Inferior parietal cortex (tissue), 1 donor: ENCODE measurements at regions not wholly inside any gene's neighbourhood (a gene's known extent, or its start where the extent isn't known, plus 50 kb on each side); places are given as distances from the start of the nearest gene placed in this dataset.

Experiments used
- DNase-seq: peaks from one replicate; pipeline ENCODE4 v3.0.0-alpha.2; 2016; ENCODE audit errors: extremely low spot score

DNA sequence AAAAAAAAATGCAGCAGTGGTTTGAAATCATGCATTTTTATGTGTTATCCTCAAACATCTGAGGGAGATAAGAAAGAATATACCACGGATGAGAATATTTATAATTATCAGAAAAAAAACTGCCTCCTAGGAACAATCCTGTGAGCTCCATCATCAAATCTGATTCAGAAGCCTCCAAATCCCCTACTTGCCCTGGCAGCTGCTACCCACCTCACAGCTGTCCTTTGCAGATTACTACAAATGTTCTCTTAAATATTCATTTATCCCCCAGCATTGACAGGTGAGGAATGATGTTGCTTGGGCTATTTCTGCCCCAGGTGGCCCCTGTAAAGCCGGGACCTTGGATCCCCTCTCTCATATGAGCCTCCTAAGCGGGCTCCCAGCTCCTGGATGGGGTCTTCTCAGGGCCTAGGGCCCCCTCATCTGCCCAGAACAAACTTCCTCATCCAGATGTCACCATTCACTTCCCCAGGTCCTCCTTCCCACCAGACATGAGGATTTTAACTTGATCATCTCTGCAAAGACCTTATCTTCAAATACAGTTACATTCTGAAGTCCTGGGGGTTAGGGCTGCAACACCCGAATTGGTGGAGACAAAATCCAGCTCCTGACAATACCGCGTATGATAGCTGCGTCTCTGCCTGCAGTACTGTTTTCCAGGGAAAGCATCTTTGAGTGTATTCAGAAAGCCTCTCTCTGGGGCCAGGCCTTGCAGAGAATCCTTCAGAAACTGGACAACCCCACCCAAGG lies 81.9 kb upstream of the INSIG1 start:
- no peak for DNase-seq

DNA sequence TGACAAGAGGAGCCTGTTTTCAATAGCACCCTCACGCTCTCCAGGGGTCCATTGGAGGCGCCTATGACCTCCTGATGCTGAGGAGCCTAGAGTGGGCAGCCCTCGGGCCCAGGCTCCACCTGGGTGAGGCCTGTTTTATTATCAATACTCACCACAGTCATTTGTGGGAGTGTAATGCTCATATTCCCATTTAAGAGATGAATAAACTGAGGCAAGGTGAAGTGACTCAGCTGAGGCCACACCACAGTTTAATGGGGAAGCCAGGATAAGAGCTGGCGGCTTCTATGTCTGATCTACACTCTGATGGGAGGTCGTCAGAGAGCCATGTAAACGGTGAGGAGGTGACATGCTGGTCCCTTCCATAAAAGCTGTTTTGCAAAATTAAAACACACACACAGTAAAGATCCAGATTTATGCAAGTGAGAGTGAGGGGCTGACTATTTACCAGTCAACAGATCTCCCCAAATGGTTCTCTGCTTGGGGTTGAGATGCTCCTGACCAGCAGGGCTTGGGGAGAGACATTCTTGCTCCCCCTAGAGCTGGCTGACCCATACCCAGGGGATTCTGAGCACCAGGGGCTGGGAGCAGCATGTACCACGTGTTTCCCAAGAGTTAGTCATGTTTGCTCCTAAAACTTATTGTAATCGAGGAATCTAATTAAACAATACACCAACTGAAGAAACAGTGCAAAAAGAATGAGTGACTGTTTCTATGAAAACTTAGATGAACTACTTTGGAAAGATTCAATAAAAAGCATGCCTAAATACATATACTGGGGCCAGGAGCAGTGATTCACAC lies 81.0 kb upstream of the INSIG1 start:
- no peak for DNase-seq

GRCh38 chr7:155217634-155218033 lies 80.0 kb upstream of the INSIG1 start:
- no peak for DNase-seq

DNA sequence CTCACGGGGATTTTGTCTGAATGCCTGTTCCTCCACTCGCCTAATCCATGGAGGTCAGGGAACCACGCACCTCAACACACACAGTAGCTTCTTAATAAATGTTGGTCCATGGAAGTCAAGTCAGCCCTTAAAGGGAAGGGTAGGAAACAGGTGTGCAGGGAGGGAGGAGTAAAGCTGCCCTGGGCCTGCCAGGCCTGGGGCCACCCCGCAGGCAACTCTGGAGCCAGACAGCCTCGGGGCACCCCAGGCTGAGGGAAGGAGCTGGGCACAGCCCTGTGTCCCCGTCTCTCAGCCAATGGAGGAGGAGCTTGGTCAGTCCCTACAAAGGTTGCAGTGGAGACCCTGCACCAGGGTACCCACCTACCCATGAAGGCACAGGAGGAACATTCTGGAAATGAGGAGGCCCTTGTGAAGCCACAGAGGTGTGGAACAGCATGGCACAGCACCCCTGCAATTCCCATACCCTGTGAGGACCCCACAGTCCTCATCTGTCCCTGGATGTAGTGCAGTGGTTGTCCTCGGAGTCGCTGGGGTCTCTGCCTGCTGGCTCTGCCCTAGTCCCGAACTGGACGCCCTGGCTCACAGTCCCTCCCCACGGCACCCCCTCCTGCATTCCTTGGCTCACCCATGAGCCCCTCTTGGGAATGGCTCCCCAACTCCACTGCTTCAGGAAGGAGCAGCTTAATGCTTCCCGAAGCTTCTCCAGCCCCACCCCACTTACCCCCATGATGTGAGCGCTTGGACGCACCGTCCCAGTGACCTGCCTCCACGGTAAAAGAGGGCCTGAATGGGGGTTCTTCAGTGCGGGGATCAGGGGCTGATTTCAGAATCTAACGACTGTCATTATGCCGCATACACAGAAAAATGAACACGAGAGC lies 79.2 kb upstream of the INSIG1 start:
- DNase-seq = no peak

DNA sequence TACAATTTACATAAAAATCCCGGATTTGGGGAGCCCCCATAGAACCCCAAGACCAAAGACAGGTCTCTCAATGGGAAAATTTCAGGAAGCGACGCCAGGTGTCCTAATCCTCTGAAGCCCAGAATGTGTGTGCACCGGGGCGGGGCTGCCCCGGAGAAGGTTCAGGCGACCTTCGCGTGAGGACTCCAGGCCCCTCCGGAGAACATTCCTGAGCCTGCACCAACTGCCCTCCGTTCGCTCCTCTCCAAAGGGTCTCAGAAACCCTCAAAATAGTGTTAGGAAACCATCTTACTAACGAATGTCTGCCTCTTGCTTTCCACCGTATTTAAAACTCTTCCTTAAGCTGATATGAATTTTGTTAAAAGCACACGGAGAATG lies 78.5 kb upstream of the INSIG1 start:
- DNase-seq = no peak

DNA sequence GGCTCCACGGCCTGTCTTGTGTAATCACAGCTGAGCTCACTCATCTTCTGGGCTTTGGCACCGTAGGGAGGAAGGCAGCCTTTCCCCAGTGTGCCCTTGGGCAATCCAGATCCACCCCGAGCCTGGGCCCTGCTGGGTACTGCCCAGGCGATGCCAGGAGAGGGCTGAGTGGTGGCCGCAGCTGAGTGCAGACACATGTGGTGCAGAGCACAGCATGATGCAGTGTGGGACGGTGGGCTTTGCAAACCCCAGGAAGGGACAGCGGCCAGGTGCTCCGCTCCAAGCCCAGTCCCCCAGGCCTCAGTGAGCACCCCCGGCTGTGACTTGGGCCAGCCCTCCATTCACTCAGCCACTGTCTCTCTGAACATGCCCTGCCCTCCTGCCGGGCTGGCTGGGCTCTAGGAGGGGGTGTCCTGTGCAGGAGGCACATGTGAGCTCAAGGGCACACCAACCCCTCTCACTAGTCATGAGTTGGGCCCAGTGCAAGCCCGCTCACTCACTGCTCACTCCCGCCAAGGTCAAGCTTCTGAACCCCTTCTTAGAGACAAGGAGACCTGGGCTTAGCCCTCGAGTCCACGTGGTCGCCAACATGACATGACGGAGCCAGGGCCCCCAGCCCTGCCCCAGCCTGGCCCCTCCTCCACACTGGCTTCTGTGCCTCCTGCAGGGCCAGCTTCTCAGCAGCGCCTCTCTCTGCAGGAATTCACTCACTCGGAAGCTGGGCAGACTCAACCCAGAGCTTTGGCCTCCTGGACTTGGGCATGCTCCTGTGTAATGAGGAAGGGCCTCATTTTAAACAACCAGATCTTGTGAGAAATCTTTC lies 77.5 kb upstream of the INSIG1 start:
- no peak for DNase-seq

DNA sequence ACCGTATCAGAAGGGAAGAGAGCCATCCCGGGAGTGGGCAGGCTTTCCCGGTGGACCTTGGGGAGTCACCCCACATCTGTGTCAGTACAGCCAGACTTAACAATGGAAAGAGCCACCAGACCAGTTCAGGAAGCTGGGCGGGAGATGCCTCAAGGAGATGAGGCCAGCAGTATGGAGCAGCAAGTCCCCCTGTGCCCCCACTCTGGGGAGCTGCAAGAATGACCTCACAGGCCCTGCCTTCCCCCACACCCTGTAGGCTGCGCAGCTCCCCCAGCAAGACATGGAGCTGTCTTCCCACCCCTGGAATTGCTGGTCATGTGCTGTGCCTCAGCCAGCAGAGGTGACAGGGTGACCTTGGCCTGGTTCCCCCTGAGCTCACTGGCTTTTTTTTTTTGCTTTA lies 76.8 kb upstream of the INSIG1 start:
- no peak for DNase-seq

- no peak for DNase-seq
These were observed 76.1 kb upstream of the INSIG1 start for GRCh38 chr7:155221547-155221946.

DNA sequence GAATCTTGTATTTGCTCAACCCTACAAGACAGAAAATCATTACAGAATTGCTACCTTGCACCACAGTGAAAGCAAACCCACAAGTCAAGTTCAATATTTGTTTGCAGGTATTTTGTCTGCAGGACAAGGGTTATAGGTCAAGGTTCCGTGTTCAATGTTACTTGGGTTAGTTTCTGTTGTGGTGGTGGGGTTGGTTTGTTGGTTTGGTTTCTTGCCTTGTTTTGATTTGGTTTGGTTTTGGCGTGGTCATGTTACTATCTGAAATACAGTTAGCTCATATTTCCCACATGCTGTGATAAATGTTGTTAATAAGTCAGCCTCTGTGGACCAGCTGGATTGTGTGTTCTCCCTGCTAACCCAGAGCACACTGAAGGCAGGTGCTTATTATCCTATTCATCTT lies 75.6 kb upstream of the INSIG1 start:
- no peak for DNase-seq

- DNase-seq = no peak
These were observed 75.1 kb upstream of the INSIG1 start for GRCh38 chr7:155222573-155222972.

GRCh38 chr7:155223021-155223420 lies 74.7 kb upstream of the INSIG1 start:
- no peak for DNase-seq

DNA sequence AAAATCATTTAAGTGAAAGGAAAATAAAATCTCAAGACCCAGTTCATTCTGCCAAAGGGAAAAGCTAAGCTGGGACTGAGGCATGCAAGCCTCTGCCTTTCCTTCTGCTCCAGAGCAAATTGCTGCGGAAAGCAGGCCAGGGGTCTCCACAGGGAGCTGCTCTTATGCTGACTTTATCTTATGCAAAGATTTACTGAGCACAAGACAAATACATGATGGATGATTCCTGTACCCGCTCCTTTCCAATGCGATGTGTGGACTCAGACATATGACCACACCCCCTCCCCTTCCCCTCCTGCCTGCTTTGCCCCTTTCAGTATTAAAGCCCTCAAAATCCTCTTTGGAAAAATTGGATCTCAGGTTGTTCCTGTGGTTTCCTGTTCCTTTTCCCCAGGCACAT lies 74.2 kb upstream of the INSIG1 start:
- no peak for DNase-seq

- DNase-seq = no peak
These were observed 73.4 kb upstream of the INSIG1 start for GRCh38 chr7:155224116-155224811.

GRCh38 chr7:155225095-155225494 lies 72.6 kb upstream of the INSIG1 start:
- DNase-seq = no peak

GRCh38 chr7:155225516-155225915 lies 72.2 kb upstream of the INSIG1 start:
- no peak for DNase-seq

DNA sequence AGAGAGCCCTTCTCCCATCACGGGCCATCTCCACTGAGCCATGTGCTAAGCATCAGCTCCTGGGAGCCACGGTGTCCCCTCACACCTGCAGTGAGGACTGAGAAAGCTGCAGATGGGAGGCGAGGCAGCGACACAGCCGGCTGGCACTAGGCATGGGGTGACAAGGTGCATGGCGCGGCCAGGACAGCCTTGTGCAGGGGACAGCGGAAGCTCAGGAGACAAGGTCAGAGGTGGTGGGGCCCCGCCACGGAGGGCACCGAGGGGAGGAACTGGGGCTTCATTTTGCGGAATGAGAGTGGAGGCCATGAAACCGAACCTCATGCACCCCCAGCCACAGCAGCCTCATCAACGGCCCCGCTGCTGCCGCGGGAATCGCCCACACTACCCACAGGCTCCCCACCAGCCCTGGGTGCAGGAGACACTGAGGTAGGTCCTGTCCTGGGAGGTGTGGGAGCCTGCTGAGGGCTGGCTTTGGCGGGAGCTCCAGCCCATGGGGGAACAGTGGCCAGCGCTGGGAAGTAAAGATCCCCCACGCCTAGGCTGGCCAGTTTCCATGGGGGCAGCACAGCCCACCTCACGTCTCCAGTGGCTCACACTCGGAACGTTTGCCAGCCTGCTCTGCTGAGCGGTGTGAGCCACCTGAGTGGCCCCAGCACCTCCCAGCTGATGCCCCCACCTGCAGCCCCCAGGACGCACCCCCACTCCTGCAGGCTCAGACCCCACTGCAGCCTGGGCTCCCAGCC lies 71.2 kb upstream of the INSIG1 start:
- no peak for DNase-seq

GRCh38 chr7:155227004-155227787 lies 70.5 kb upstream of the INSIG1 start:
- no peak for DNase-seq

- no peak for DNase-seq
These were observed 69.8 kb upstream of the INSIG1 start for GRCh38 chr7:155227788-155228458.

- DNase-seq = no peak
These were observed 69.2 kb upstream of the INSIG1 start for GRCh38 chr7:155228459-155228845.
